ENCODE measurements at regions not wholly inside any gene's neighbourhood (a gene's known extent, or its start where the extent isn't known, plus 50 kb on each side); places are given as distances from the start of the nearest gene placed in this dataset.
A peak's percentile ranks its signal among the peaks of the same experiment; 100 is the strongest.

GRCh38 chr10:22875581-22875980 lies 52.3 kb upstream of the ARMC3 start:
- H3K36me3 Mint-ChIP-seq, result no peaks in the 10 kb centered on the region
- peak; percentile 39 for ATAC-seq
- H3K9me3 Mint-ChIP-seq, result no peaks in the 10 kb centered on the region
- no peaks in the 10 kb centered on the region for H3K27me3 Mint-ChIP-seq
- no peak overlapping the region for H3K4me3 Mint-ChIP-seq
- no peaks in the 10 kb centered on the region for H3K4me1 Mint-ChIP-seq
- no peak overlapping the region for H3K27ac Mint-ChIP-seq

DNA sequence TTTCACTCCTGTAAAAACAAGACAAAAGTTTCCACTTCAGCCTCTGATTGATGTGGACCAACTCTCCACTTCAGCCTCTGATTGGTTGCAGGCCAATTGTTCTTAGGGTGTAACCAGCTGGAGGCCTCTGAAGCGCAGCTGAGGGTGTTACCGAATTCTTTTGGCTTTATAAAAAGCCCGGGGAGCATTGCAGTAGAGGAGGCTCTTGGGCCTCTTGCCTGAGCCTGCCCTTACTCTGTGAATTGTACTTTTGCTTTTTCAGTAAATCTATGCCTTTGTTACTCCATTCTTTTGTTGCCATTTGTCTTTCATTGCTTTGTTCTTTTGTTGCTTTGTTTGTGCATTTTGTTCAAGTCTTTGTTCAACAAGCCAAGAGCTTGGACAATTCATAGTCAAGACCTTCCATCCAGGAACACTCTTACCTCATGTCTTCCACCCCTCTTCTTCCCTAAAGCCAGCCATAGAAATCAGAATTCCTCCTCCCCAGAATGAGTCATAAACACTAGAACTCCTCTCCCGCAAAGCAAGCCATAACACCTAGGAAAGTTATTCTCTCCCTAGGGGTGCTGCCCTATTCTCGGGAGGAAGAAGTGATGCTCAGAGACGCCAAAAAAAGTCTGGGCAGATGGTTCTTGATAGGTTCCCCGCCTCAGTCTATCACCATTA lies 53.5 kb upstream of the ARMC3 start:
- no peaks in the 10 kb centered on the region for H3K36me3 Mint-ChIP-seq
- no peaks in the 10 kb centered on the region for H3K27me3 Mint-ChIP-seq
- H3K27ac Mint-ChIP-seq, result no peak overlapping the region
- no peak for ATAC-seq
- H3K9me3 Mint-ChIP-seq, result no peaks in the 10 kb centered on the region
- H3K4me3 Mint-ChIP-seq, result no peak overlapping the region
- H3K4me1 Mint-ChIP-seq, result no peaks in the 10 kb centered on the region

- H3K27me3 Mint-ChIP-seq, result no peaks in the 10 kb centered on the region
- ATAC-seq, result no peak
- no peak overlapping the region for H3K4me3 Mint-ChIP-seq
- no peaks in the 10 kb centered on the region for H3K4me1 Mint-ChIP-seq
- H3K27ac Mint-ChIP-seq, result no peak overlapping the region
- H3K36me3 Mint-ChIP-seq, result no peaks in the 10 kb centered on the region
- H3K9me3 Mint-ChIP-seq, result no peaks in the 10 kb centered on the region
These were observed 71.3 kb upstream of the ARMC3 start for GRCh38 chr10:22856444-22857074.

DNA sequence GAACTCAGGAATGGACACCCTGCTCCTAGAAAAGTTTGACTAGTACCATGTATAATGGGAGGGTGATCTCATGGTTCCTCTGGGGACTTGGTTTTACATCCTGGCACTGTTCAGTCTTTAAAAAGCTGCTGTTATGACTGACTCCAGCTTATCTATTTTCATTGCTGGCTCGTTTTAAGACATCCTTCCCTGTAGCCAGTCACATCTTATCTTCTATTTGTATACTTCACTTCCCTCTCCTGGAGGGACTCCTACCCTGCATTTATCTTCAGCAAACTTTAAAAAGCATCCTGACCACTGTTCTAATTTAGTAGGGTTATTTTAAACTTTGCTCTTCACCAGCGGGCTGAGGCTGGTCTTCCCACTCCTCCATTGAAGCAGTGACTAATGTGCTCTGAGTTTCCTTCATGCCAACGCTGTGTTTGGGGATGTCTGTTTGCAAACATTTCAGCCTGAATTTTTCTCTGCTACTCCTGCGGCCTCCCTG lies 72.9 kb upstream of the ARMC3 start:
- ATAC-seq, result no peak
- Mint-ChIP-seq H3K27me3 (no peaks in the 10 kb centered on the region), H3K36me3 (no peaks in the 10 kb centered on the region), H3K9me3 (no peaks in the 10 kb centered on the region), H3K4me3 (no peak overlapping the region), H3K4me1 (no peaks in the 10 kb centered on the region), H3K27ac (no peak overlapping the region)

GRCh38 chr10:22853906-22854447 lies 73.9 kb upstream of the ARMC3 start:
- Mint-ChIP-seq H3K36me3 (no peaks in the 10 kb centered on the region), H3K4me1 (peaks cover 8% of the 10 kb centered on the region), H3K9me3 (no peaks in the 10 kb centered on the region), H3K4me3 (no peak overlapping the region), H3K27ac (no peak overlapping the region), H3K27me3 (peaks cover 8% of the 10 kb centered on the region)
- no peak for ATAC-seq

DNA sequence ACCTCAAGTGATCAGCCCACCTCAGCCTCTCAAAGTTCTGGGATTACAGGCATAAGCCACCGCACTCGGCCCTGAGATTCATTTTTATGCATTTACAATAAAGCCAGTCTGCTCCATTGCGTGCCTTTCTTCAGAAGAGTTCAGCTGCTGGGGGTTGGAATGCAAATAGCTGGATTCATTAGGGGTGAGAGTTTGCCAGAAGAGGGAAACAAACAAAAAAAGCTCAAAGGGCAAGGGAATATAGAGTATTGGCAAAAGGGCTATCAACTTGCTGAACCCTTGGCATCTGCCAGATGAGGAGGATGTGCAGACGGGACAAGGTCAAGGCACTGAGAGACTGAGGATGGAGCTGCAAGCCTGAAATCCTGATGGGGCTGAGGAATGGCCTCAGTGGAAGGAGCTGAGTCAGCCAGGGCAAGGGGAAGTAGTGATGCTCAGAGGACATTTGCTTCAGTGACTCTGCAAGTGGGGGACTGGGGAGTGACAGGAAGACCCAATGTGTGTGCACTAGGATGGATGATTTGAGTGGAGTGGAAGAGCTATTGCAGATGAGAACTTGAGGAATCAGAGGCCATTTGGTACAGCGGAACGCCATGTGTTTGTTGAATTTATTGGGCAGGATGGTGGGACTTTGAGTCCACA lies 75.0 kb upstream of the ARMC3 start:
- Mint-ChIP-seq H3K36me3 (no peaks in the 10 kb centered on the region), H3K4me1 (peaks cover 13% of the 10 kb centered on the region), H3K27ac (no peak overlapping the region), H3K9me3 (no peaks in the 10 kb centered on the region), H3K4me3 (no peak overlapping the region), H3K27me3 (peaks cover 13% of the 10 kb centered on the region)
- ATAC-seq, result no peak

GRCh38 chr10:22851865-22852239 lies 76.0 kb upstream of the ARMC3 start:
- Mint-ChIP-seq H3K27me3 (peaks cover 13% of the 10 kb centered on the region), H3K27ac (no peak overlapping the region), H3K4me3 (no peak overlapping the region), H3K4me1 (peaks cover 13% of the 10 kb centered on the region), H3K9me3 (no peaks in the 10 kb centered on the region), H3K36me3 (no peaks in the 10 kb centered on the region)
- ATAC-seq, result no peak

DNA sequence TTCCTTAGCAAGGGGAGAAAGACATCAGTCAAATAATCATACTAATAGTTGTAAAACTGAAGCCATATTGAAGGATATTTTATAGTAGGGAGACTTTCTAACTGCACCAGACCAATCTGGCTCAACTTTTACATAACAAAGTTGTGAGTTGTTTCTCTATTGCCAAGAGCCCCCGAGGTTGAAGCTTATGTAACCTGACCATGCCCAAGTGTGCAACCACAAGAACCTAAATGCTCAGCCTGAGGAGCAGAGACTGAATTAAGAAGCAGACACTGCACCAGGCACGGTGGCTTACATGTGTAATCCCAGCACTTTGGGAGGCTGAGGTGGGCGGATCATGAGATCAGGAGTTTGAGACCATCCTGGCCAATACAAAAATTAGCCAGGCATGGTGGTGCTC lies 77.3 kb upstream of the ARMC3 start:
- H3K27ac Mint-ChIP-seq, result no peak overlapping the region
- no peaks in the 10 kb centered on the region for H3K9me3 Mint-ChIP-seq
- H3K36me3 Mint-ChIP-seq, result no peaks in the 10 kb centered on the region
- no peak overlapping the region for H3K4me3 Mint-ChIP-seq
- H3K4me1 Mint-ChIP-seq, result peaks cover 13% of the 10 kb centered on the region
- peaks cover 13% of the 10 kb centered on the region for H3K27me3 Mint-ChIP-seq
- no peak for ATAC-seq

DNA sequence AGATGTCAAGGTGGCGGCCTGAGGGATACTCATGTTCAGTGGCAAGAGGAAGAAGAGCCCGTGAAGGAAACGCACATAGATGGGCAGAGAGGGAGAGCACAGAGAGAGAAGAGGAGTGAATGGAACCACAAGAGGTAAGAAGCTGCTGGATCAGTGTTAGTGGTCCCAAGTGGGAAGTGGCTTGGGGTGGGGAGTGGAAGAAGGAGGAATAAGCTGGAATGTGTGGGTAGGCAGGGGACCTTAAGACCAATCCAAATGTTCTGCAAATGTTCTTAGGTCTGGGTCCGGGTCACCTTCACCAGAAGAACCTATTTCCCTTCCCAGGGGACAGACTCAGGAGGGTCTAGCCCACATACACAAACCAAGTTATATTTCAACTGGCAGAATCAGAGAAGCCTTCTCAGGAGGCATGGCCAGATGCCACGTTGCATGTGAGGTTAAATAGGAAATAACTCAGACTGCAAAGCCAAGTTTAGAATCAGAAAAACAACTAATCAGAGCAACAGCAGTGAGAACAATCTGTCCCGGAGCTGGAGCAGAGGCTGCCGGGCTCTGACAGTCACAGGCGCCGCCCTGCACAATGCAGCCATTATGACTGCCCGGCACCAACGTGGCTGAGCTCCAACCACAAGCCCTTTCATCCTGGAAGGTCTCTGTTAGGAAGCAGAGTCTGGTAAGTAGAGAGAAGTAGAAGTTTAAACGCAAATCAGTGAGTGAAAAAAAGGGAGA lies 78.6 kb upstream of the ARMC3 start:
- Mint-ChIP-seq H3K4me3 (peak overlapping the region; percentile 43), H3K9me3 (no peaks in the 10 kb centered on the region), H3K36me3 (no peaks in the 10 kb centered on the region), H3K4me1 (peaks cover 13% of the 10 kb centered on the region), H3K27ac (no peak overlapping the region), H3K27me3 (peaks cover 13% of the 10 kb centered on the region)
- no peak for ATAC-seq

DNA sequence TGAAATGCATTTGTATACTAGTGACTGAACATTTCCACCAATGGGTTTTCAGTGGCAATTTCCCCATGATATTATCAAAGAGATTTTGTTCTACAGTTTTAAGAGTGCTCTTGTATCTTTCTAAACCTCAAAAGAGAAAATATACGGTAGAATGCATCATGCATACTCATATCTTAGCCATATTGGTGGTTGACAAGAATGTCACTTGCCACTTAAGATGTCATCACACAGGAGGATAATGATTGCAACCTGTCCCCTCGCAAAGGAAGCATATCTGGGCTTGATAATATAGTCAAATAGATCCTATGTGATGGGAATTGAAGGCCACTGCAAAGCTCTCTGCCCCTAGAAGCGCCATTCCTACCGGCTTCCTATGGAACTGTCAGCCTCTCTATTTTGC lies 79.3 kb upstream of the ARMC3 start:
- Mint-ChIP-seq H3K4me1 (peaks cover 13% of the 10 kb centered on the region), H3K27ac (no peak overlapping the region), H3K9me3 (no peaks in the 10 kb centered on the region), H3K4me3 (no peak overlapping the region), H3K36me3 (no peaks in the 10 kb centered on the region), H3K27me3 (peaks cover 13% of the 10 kb centered on the region)
- no peak for ATAC-seq

DNA sequence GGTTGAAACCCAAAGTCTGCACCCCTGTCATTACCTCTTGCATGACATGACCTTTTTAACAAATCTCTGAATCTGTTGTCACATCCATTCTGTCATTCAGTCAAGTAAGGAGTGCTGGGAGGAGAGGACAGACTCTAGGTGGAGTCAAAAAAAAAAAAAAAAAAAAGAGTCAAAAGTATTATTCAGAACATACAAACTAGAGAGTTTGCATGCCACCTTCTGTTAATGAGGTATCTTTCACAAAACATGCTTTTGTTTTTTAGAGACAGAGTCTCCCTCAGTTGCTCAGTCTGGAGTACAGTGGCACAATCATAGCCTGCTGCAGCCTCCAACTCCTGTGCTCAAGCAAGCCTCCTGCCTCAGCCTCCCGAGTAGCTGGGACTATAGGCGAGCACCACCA lies 81.6 kb upstream of the ARMC3 start:
- Mint-ChIP-seq H3K27ac (no peak overlapping the region), H3K36me3 (no peaks in the 10 kb centered on the region), H3K9me3 (no peaks in the 10 kb centered on the region), H3K27me3 (peaks cover 13% of the 10 kb centered on the region), H3K4me3 (no peak overlapping the region), H3K4me1 (peaks cover 13% of the 10 kb centered on the region)
- ATAC-seq, result no peak

DNA sequence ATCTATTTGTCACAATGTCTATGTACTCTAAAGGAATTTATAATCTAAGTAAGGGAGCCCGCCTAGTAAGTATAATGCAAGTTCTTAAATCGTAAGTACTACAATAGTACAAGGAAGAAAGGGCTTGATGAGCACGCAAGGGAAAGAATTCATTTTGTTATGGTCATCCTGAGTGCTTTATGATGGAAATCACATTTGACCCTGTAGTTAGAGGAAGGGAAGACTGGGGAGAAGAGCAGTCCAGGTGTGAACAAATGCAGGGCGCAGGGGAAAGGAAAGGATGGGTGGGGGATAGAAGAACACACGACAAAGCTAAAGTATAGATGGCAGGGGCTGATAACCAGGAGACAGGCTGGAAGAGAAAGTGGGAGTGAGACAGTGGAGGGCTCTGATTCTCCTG lies 88.2 kb upstream of the ARMC3 start:
- no peak overlapping the region for H3K4me3 Mint-ChIP-seq
- no peaks in the 10 kb centered on the region for H3K36me3 Mint-ChIP-seq
- peaks cover 10% of the 10 kb centered on the region for H3K4me1 Mint-ChIP-seq
- H3K9me3 Mint-ChIP-seq, result peaks cover 3% of the 10 kb centered on the region
- no peak for ATAC-seq
- H3K27me3 Mint-ChIP-seq, result no peaks in the 10 kb centered on the region
- H3K27ac Mint-ChIP-seq, result no peak overlapping the region

- no peak overlapping the region for H3K27ac Mint-ChIP-seq
- H3K4me1 Mint-ChIP-seq, result peaks cover 10% of the 10 kb centered on the region
- ATAC-seq, result no peak
- no peaks in the 10 kb centered on the region for H3K27me3 Mint-ChIP-seq
- peaks cover 3% of the 10 kb centered on the region for H3K9me3 Mint-ChIP-seq
- H3K36me3 Mint-ChIP-seq, result no peaks in the 10 kb centered on the region
- no peak overlapping the region for H3K4me3 Mint-ChIP-seq
These were observed 90.1 kb upstream of the ARMC3 start for GRCh38 chr10:22837771-22838170.

DNA sequence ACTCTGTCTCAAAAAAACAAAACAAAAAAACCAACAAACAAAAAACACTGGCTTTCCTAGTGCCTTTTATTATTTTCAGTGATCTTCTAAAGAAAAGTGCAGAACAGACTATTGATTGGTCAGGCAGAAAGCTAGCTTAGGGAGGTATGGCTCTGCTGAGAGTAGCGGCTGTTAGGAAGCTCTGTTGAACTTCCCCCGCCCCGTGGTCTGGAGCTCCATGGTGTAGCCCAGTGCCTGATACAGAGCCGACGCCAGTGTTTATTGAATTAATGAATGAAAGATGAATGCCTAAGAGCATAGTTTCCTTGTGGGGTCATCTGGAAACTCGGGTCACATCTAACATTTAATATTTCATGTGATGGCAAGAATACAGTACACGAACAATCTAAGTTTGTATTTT lies 90.5 kb upstream of the ARMC3 start:
- Mint-ChIP-seq H3K36me3 (no peaks in the 10 kb centered on the region), H3K4me3 (no peak overlapping the region), H3K9me3 (peaks cover 3% of the 10 kb centered on the region), H3K27me3 (no peaks in the 10 kb centered on the region), H3K27ac (no peak overlapping the region), H3K4me1 (peaks cover 10% of the 10 kb centered on the region)
- ATAC-seq, result no peak

- Mint-ChIP-seq H3K27ac (no peak overlapping the region), H3K36me3 (no peaks in the 10 kb centered on the region), H3K9me3 (peaks cover 3% of the 10 kb centered on the region), H3K27me3 (no peaks in the 10 kb centered on the region), H3K4me3 (no peak overlapping the region), H3K4me1 (peaks cover 10% of the 10 kb centered on the region)
- ATAC-seq, result no peak
These were observed 93.4 kb upstream of the ARMC3 start for GRCh38 chr10:22834471-22834870.

Data from stimulated activated memory B cell treated with anti-CD40 and anti-IgM and Interleukin-4, amounts not matched to agents 10 μg/mL and 1 μg/mL and 100 μg/mL, for 72 hours (primary cell).